HepG2 (cell line): ENCODE measurements at regions not wholly inside any gene's neighbourhood (a gene's known extent, or its start where the extent isn't known, plus 50 kb on each side); places are given as distances from the start of the nearest gene placed in this dataset.
A peak's percentile ranks its signal among the peaks of the same experiment; 100 is the strongest.

Experiments
- ATAC-seq: fragments of 200-7000 bp; cut with Tn5 transposase; 3 replicates; pipeline ENCODE4 v1.9.1; 2020; ENCODE audit warnings: mild to moderate bottlenecking, moderate library complexity
- BruUV-seq: library from RNA; stranded (reverse); fragments of 400-500 nt; replicated peaks from 2 replicates; lab custom pipeline; 2021; lab: Mats Ljungman, UMichigan
- CTCF ChIA-PET: fragments of 300-600 bp; formaldehyde crosslinking; extraction: SDS; loops from one replicate; lab custom pipeline; 2021; ENCODE audit warnings: low total read pairs, inconsistent platforms, low intra/inter-chr PET ratio; lab: Yijun Ruan, JAX
- POLR2A ChIA-PET: fragments of 350-600 bp; sonication (Branson Sonifier 250); formaldehyde crosslinking; loops from one replicate; lab custom pipeline; 2020; ENCODE audit warnings: antibody characterized with exemption, inconsistent platforms; lab: Yijun Ruan, JAX
- DNase-seq: peaks from one replicate; pipeline ENCODE4 v3.0.0-alpha.2; 2015; ENCODE audit warnings: low spot score
- FAIRE-seq: peaks from 3 replicates; lab custom pipeline; 2011; peaks lifted over from hg19 to GRCh38; lab: Jason Lieb, UNC
- H2AFZ ChIP-seq: one replicate; pipeline ENCODE4 v1.6.1; 2011; ENCODE audit warnings: low read length, inconsistent platforms
- H3K27ac ChIP-seq: fragments of 300-600 bp; 3 replicates; pipeline ENCODE4 v1.8.0; 2011; ENCODE audit warnings: mixed run types, mild to moderate bottlenecking, mixed read lengths, low read length, inconsistent platforms; ENCODE audit not compliant: insufficient read depth; ENCODE audit errors: extremely low read length
- H3K27me3 ChIP-seq, 2 experiments: fragments of 200-600 bp in 1 of 2; 2 replicates in 1 of 2; 3 replicates in 1 of 2; pipeline versions ENCODE4 v1.6.0 to v1.8.0; 2011; ENCODE audit warnings: low read length in 2 of 2, mild to moderate bottlenecking in 2 of 2, moderate library complexity in 2 of 2, inconsistent platforms in 1 of 2; ENCODE audit not compliant: insufficient read depth in 2 of 2, control insufficient read depth in 1 of 2
- H3K36me3 ChIP-seq, 2 experiments: fragments of 200-600 bp in 1 of 2; replicated peaks in 1 of 2; 2 replicates in 1 of 2; 3 replicates in 1 of 2; pipeline versions ENCODE4 v1.5.1 to v1.8.0; 2011; ENCODE audit warnings: low read length in 2 of 2, inconsistent platforms in 1 of 2; ENCODE audit not compliant: insufficient read depth in 2 of 2, control insufficient read depth in 1 of 2
- H3K4me1 ChIP-seq: 2 replicates; pipeline ENCODE4 v1.5.1; 2012; ENCODE audit warnings: low read length, inconsistent platforms; ENCODE audit not compliant: insufficient read depth
- H3K4me2 ChIP-seq: 2 replicates; pipeline ENCODE4 v1.6.0; 2011; ENCODE audit warnings: low read depth, low read length, inconsistent platforms
- H3K4me3 ChIP-seq, 3 experiments: fragments of 200-600 bp in 1 of 3; sonication (generic), shearing (Covaris generic) in 1 of 3; replicated peaks in 1 of 3; 2 replicates each; pipeline ENCODE4 v1.5.1; 2011 to 2016; ENCODE audit warnings: low read length in 3 of 3, inconsistent platforms in 2 of 3, low read depth in 2 of 3, mild to moderate bottlenecking in 2 of 3, control low read depth in 1 of 3, mixed read lengths in 1 of 3; ENCODE audit not compliant: insufficient read depth in 1 of 3
- H3K79me2 ChIP-seq: one replicate; pipeline ENCODE4 v1.6.1; 2011; ENCODE audit warnings: low read length, inconsistent platforms; ENCODE audit not compliant: insufficient read depth
- H3K9ac ChIP-seq: 2 replicates; pipeline ENCODE4 v1.6.0; 2011; ENCODE audit warnings: mild to moderate bottlenecking, low read depth, low read length, inconsistent platforms; ENCODE audit not compliant: insufficient read depth
- H3K9me3 ChIP-seq: 2 replicates; pipeline ENCODE4 v1.5.1; 2012; ENCODE audit warnings: mild to moderate bottlenecking, low read length
- H4K20me1 ChIP-seq: 2 replicates; pipeline ENCODE4 v1.6.0; 2011; ENCODE audit warnings: inconsistent platforms, mild to moderate bottlenecking, low read length, moderate library complexity; ENCODE audit not compliant: insufficient read depth
- CAMTA2 ChIP-seq: sonication (generic); formaldehyde crosslinking; IDR thresholded peaks from 2 replicates; pipeline ENCODE4 v1.4.0; 2020; ENCODE audit warnings: mild to moderate bottlenecking, missing genetic modification reagents, borderline replicate concordance
- MIER2 ChIP-seq: IDR thresholded peaks from 2 replicates; pipeline ENCODE4 v1.6.1; 2016; ENCODE audit warnings: missing biosample characterization, missing genetic modification reagents
- ZBTB37 ChIP-seq: sonication (generic); formaldehyde crosslinking; IDR thresholded peaks from 2 replicates; pipeline ENCODE4 v1.4.0; 2020; ENCODE audit warnings: mild to moderate bottlenecking, missing genetic modification reagents
- ZNF263 ChIP-seq: sonication (generic); formaldehyde crosslinking; IDR thresholded peaks from 2 replicates; pipeline ENCODE4 v1.4.0; 2020; ENCODE audit warnings: missing genetic modification reagents
- ZNF547 ChIP-seq: sonication (generic); formaldehyde crosslinking; IDR thresholded peaks from 2 replicates; pipeline ENCODE4 v1.5.1; 2020; ENCODE audit warnings: mild to moderate bottlenecking, missing genetic modification reagents
- ZNF597 ChIP-seq: sonication (generic); formaldehyde crosslinking; IDR thresholded peaks from 2 replicates; pipeline ENCODE4 v1.5.0; 2020; ENCODE audit warnings: missing genetic modification reagents
- ZNF672 ChIP-seq: sonication (generic); formaldehyde crosslinking; IDR thresholded peaks from 2 replicates; pipeline ENCODE4 v1.8.1; 2022; ENCODE audit warnings: missing genetic modification reagents
- ZNF883 ChIP-seq: sonication (generic); formaldehyde crosslinking; IDR thresholded peaks from 2 replicates; pipeline ENCODE4 v1.5.1; 2020; ENCODE audit warnings: mild to moderate bottlenecking, missing genetic modification reagents; ENCODE audit errors: not compliant biosample characterization
- WGBS: methylation state at CpG from one replicate; pipeline ENCODE4 v1.1.6; 2017; ENCODE audit warnings: low lambda C conversion rate; 5-methylcytosine and 5-hydroxymethylcytosine counted together
- in situ Hi-C: cut with HindIII; loops from 2 replicates; pipeline ENCODE4 v1.10.0; 2017; ENCODE audit warnings: low pct_unique_long_range_greater_than_20kb; ENCODE audit not compliant: extremely low pct_ligation_motif_present
- intact Hi-C: fragments of 100-400 bp; cut with micrococcal nuclease; formaldehyde crosslinking; loops from one replicate; pipeline ENCODE4 v1.10.0; 2022; ENCODE audit not compliant: unreplicated experiment
- TF ChIP-seq, protein P1 (sequence below): sonication (generic); formaldehyde crosslinking; IDR thresholded peaks from 2 replicates; pipeline ENCODE4 v1.4.0; 2020; ENCODE audit warnings: missing genetic modification reagents

DNA sequence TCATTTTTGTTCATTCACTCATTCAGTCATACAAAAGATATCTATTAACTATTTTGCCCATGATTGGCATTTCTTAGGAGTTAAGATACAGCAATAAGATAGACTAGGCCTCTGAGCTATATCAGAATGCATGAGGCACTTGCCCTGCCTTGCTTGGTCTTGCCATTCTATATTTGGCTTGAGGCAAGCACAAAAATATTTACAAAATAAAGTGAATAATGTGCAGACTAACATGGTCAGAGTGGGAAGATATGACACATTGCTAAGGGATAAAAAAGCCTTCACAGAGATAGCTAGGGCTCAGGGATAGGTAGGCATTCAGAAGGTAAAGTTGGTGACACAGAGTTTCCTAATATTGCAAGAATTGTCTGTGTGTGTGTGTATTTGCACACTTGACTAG lies 75.0 kb upstream of the MMADHC start (continued):
- TF ChIP-seq ZNF597 (CRISPR knock-in tag), result no peak

- intact Hi-C loops (no loop called here), in situ Hi-C loops (no loop called here)
- WGBS, result 64% methylated on average over 1 of the region's 1 CpG
- TF ChIP-seq MIER2 (CRISPR knock-in tag) (no peak), ZNF672 (no peak), ZBTB37 (no peak), ZNF547 (CRISPR knock-in tag) (no peak), CAMTA2 (CRISPR knock-in tag) (no peak), ZNF883 (CRISPR knock-in tag) (no peak), ZNF263 (CRISPR knock-in tag) (no peak)
- TF ChIP-seq, protein P1, sequence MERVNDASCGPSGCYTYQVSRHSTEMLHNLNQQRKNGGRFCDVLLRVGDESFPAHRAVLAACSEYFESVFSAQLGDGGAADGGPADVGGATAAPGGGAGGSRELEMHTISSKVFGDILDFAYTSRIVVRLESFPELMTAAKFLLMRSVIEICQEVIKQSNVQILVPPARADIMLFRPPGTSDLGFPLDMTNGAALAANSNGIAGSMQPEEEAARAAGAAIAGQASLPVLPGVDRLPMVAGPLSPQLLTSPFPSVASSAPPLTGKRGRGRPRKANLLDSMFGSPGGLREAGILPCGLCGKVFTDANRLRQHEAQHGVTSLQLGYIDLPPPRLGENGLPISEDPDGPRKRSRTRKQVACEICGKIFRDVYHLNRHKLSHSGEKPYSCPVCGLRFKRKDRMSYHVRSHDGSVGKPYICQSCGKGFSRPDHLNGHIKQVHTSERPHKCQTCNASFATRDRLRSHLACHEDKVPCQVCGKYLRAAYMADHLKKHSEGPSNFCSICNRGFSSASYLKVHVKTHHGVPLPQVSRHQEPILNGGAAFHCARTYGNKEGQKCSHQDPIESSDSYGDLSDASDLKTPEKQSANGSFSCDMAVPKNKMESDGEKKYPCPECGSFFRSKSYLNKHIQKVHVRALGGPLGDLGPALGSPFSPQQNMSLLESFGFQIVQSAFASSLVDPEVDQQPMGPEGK (CRISPR knock-in tag), result no peak
- DNase-seq, result no peak
- no peaks in the 10 kb centered on the region for H4K20me1 ChIP-seq
- peak; percentile 21 for FAIRE-seq
- ATAC-seq, result no peak
- no peak overlapping the region for H3K9ac ChIP-seq
- H3K4me1 ChIP-seq, result no peaks in the 10 kb centered on the region
- no peaks in the 10 kb centered on the region for H3K79me2 ChIP-seq
- H2AFZ ChIP-seq, result no peak overlapping the region
- H3K27me3 ChIP-seq, result no peaks in the 10 kb centered on the region
- POLR2A ChIA-PET, result no interaction called here
- H3K4me3 ChIP-seq, result no peak overlapping the region
- H3K27ac ChIP-seq, result no peak overlapping the region
- CTCF ChIA-PET, result no interaction called here
- no TSS peak for BruUV-seq
- H3K9me3 ChIP-seq, result no peaks in the 10 kb centered on the region
- H3K36me3 ChIP-seq, result no peaks in the 10 kb centered on the region
- no peak overlapping the region for H3K4me2 ChIP-seq
These were observed 74.3 kb upstream of the MMADHC start for GRCh38 chr2:149661844-149662243.
